ENCODE measurements at regions not wholly inside any gene's neighbourhood (a gene's known extent, or its start where the extent isn't known, plus 50 kb on each side); places are given as distances from the start of the nearest gene placed in this dataset.

GRCh38 chr4:11264841-11265240 lies 163.9 kb downstream of the HS3ST1 start:
- DNase-seq = no peak

DNA sequence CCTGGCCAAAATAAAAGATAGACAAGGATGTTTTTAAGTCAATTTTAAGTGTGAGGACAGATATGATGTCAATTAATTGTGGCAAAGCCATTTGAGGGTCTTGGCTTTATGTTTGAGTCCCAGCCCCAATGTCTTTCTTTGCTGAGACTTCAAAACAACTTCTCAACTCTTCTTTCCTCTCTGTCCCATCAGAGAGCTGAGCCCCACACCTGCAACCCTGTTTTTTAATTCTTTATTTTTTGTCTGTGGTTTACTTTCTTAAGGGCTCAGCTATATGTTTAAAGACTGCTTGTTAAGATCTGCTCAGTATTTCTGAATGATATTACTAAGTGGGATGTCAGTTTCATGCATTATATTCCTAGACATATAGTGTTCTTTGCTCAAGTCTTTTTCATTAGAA lies 164.3 kb downstream of the HS3ST1 start:
- no peak for DNase-seq

DNA sequence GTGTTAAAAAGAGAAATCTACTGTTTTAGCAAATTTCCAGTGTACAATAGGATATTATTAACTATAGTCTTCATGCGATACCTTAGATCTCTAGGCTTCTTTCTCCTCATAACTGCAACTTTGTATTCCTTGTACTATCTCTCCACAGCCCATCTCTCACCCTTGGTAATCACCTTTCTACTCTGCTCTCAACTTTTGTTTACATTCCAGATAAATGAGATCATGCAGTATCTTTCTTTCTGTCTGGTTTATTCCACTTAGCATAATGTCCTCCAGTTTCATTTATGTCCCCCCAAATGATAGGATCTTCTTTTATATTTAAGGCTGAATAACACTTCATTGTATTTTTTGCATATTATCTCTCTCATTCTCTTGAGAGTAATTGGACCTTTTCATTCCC lies 165.5 kb downstream of the HS3ST1 start:
- no peak for DNase-seq

GRCh38 chr4:11261066-11261850 lies 167.4 kb downstream of the HS3ST1 start:
- no peak for DNase-seq

GRCh38 chr4:11259837-11260236 lies 168.9 kb downstream of the HS3ST1 start:
- peak; percentile 38 to 69 for DNase-seq

GRCh38 chr4:11252149-11252548 lies 176.5 kb downstream of the HS3ST1 start:
- no peak for DNase-seq

DNA sequence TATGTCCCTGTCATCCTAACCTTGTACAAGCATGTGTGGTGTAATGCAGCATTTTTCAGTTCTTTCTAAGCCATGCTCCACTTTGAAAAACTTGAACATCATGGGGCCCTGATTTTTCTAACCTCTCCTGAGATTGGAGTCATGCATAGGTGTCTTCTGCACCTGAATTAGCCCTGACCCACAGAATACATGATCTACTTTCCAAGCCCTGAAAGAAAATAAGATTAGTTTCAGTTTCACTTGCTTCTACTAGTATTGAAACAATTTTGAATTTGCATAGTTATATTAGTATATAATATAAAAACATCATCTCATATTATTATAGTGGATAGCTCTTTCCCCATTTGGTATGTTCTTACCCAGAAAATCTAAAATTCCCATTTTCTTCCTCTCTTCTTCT lies 178.2 kb downstream of the HS3ST1 start:
- no peak for DNase-seq

DNA sequence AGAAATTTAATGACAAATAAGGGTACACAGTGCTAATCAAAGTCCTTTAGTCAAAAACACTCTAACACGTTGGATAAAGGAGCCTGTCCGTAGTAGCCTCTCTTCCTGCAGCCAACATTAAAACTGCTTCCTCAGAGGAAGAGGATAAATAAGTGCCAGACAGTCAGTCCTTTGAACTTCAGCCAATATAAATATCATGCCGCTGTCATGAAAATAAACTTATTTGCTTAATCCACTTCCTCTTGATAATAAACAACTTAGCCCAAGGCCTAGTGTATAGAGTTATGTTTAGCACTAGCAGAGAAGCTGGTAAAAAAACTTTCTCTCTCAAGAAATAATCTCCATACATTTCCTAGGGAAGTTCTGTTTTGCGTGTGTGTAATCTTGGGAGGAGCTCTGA lies 196.7 kb downstream of the HS3ST1 start:
- no peak for DNase-seq

GRCh38 chr4:11230866-11231265 lies 197.8 kb downstream of the HS3ST1 start:
- DNase-seq = no peak

DNA sequence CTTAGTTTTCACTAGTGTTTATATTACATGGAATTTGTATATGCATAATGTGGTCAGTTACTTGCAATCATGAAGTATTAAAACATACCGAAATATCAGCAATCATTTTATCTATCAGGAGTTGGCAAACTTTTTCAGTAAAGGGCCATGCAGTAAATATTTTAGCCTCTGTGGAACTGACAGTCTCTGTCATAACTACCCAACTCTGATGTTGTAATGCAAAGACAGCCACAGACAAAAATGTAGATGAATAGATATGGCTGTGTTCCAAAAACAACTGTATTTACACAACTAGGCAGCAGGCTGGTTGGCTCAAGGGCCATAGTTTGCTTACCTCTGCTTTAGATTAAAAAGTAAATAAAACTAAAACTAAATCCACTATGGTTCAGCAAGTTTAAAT lies 200.2 kb downstream of the HS3ST1 start:
- DNase-seq = no peak

GRCh38 chr4:11223311-11223710 lies 205.4 kb downstream of the HS3ST1 start:
- peak; percentile 87 to 88 for DNase-seq

DNA sequence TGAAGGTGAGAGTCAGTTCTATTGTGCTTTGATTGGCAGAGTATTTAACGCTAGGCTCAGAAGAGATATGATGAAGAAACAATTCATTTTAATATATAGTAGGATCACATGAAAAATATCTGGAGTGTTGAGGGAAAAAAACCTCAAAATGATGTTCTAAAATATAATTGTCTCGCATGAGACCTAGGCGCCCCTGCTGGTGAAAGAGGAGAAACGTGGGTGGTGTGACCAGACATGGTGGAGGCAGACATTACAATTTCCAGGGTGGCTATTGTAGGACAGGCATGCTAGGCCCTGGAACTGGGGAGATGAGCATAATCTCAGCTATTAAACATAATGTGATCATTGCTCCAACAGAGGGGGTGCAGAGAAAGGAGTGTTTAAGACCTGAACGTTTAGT lies 210.0 kb downstream of the HS3ST1 start:
- no peak for DNase-seq

DNA sequence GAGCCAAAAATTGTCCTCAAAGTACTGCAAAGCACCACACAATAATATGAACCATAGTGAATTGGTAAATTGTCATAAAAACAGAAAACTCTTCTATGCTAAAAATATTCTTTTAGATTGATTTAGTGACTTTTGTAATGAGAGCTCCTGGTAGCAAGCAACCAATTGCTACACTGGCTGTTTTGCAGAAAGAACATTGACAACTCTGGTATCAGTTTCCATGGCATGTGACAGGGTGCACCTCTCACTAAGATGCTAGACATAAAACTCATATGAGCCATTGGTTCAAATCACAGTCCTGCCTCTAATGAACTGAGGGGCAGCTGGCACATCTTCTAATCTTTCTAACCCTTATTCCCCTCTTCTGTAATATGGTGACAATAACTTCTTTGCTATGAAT lies 212.2 kb downstream of the HS3ST1 start:
- no peak for DNase-seq

GRCh38 chr4:11214281-11214680 lies 214.4 kb downstream of the HS3ST1 start:
- no peak for DNase-seq

GRCh38 chr4:11209826-11210225 lies 218.9 kb downstream of the HS3ST1 start:
- no peak for DNase-seq

DNA sequence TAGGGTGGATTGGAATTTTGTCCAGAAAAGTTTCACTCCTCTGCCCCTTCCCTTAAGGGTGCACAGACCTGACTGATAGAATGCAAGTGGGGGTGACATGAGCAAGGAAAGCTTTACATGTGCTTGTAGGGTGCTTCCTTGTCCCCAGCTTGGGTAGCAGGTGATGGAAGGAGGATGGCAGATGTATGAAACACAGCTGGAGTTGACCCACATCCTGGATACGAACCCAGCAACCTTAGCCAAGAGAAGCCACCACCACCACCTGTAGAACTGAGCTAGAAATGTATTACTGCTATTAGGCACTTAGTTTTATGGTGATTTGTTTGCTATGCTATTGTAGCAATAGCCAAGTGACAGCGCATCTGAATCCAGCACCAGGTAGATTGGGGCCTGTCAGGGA lies 227.4 kb downstream of the HS3ST1 start:
- DNase-seq = no peak

DNA sequence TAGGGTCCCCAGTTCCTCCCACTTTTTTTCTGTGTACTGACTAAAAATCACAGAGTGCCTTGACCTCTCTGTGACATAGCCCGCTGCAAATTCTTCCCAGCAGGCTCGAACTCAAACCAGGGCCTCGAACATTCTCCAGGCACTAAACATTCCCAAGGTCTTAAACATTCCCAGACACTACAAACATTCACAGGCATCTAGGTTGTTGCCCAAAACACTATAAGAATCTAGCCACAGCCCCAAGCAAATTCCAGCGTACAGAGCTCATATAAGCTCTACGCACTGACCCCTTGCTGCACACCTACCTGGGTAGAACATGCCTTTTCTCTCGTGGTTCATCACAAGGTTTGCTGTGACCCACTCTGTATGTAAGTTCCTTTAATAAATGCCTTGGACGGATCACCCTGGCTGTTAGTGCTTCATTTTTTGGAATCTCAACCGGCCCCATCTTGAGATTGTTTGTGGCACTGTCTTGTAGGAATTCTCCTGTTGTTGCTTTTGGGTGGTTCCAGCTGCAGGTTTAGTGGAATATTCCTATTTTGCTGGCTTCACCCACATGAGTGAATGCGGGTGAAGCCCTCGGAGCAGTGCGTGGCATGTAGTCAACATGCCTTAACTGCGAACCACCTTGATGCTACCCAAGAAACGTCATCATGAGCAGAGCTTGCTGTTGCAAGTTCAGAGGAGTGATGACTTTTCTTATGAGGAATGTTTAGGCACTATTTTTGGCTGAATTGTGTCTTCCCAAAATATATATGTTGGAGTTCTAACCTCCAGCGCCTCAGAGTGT lies 230.0 kb downstream of the HS3ST1 start:
- DNase-seq = no peak

DNA sequence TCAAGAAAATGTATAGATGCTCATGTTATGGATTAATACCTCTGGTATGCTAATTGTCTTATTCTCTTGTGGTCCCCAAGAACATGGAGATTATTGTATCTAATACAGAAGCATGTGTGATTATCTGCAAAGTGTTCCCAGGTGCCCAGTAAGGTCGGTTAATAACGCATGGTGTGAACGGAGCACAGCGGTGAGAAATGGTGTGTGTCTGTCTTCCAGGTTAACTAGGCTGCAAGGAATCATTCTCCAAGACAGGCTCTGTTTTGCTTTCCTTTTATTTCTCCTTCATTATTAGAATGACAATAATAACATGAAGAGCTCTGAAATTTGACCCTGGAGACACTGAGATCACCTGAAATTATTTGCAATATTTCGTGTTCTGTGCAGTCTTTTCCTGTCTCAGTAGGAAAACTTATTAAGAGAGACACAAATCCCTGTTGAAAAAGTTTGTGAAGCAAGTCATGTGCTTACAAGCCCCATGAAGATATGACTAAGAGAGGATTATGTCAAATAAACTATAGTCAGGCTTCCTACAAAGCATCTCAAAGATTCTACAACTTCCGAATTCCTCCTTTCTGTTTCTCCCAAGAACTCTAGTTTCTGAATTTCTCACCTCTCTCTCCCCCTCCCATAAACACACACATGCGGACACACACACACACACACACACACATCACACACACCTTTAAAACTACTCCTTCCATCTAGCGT lies 230.9 kb downstream of the HS3ST1 start:
- no peak for DNase-seq

DNA sequence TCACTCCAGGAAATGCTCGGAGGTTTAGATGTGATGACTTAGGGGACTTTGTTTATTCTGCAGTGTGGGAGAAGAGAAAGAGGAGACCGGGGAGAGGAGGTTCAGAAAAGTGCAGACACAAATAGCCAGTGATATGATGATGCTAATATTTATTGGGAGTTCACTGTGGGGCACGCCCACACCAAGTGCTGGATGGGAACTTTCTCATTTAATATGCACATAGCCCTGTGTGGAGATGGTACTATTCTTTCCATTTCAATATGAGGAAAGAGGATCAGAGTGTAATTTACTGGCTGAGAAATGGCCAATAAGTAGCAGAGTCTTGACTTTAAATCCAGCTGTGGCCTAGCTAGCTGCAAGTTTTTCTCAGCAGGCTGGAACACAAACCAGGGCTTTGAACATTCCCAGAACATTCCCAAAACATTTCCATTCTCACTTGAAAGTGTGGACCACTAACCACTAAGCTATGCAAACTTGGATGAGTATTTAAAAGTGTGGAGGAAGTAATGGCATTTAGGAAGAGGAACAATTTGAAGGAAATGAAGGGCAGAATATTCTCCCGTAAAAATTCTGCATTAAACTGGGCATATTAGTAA lies 231.7 kb downstream of the HS3ST1 start:
- no peak for DNase-seq

DNA sequence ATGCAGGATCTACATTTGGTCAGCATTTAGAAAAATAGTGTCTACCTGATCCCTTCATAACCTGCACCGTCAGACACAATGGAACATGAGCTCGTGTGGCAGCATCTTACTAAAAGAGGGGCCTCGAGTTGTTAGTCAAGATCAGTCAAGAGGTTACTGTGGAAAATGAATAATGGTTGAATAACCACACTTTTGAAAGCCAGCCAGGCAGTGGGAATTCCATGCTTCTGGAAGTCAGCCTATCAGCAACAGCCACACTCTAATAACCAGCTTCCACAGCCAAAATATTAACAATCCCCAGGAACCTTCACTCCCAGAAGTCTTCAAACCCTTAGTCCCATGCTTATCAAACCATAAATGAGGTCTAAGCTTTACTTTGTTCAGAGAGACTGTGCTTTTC lies 234.3 kb downstream of the HS3ST1 start:
- peak in 1 of 2 experiments; percentile 54 for DNase-seq

- DNase-seq = no peak
Measured at GRCh38 chr4:11189756-11190155, 238.9 kb downstream of the HS3ST1 start.

- DNase-seq = no peak
Measured at GRCh38 chr4:11183356-11183740, 245.3 kb downstream of the HS3ST1 start.

DNA sequence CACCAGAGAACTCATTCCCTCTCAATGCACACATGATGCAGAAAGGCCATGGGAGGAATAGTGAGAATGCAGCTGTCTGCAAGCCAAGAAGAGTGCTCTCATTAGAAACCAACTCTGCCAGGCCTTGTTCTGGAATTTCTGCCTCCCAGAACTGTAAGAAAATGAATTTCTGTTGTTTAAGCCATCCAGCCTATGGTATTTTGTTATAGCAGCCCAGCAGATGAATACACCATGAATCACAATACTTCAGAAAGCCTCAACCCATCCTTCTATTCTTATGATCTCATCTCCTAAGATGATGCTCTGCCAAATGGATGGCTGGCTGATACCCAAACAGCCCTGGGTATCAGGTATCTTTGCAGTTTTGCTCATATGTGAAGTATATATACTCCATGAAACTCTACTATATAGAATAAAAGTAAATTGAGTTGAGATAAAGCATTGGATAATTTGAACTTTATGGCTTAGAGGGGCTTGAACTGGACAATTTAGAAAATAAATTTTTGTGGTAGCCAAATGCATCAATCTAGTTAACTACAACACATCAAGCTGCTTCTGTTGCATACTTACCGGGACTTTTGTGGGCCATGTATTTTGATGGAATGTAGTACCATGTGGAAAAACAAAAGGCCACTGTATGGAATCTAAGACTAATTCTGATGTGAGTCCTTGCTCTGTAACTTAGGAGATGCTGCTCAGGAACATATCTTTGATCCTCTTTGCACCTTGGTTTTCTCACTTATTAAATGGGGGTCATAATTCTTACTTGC lies 245.9 kb downstream of the HS3ST1 start:
- no peak for DNase-seq
